ENCODE measurements at regions not wholly inside any gene's neighbourhood (a gene's known extent, or its start where the extent isn't known, plus 50 kb on each side); places are given as distances from the start of the nearest gene placed in this dataset.
"Not testable (repeated sequence)": the region's sequence is repeated elsewhere in the genome, so short reads cannot be mapped to it uniquely, and the experiment has no call there.

DNA sequence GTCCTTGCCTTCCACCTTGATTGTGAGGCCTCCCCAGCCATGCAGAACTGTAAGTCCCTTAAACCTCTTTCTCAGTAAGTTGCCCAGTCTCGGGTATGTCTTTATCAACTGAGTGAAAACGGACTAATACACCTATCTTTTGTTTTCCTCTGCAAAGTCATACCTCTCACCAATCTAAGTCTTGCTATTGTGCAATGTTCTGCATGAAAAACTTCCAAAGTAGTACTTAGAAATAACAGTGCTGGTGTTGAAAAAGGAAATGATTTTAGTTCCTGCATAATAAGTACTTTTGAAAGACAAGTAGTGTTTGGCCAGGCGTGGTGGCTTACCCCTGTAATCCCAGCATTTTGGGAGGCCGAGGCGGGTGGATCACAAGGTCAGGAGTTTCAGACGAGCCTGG is 573.5 kb downstream of the ANKRD50 start:
- DNase-seq = no peak

DNA sequence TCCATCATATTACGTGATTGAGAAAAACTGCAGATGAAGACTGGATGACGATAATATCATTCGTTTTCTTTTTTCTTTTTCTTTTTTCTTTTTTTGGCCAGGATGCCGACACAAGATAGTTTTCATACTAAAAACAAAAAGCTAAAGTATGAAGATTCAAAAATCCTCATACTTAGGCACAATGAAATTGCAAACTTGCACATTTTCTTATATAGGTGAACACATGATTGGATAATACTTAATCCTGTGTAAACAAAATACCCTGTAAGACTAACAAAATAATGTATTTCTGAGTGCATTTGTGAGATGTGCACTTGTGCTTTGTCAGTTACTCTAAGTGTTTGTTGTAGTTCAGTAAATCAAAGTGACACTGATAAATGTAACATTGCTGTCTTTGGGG is 568.9 kb downstream of the ANKRD50 start:
- no peak for DNase-seq

DNA sequence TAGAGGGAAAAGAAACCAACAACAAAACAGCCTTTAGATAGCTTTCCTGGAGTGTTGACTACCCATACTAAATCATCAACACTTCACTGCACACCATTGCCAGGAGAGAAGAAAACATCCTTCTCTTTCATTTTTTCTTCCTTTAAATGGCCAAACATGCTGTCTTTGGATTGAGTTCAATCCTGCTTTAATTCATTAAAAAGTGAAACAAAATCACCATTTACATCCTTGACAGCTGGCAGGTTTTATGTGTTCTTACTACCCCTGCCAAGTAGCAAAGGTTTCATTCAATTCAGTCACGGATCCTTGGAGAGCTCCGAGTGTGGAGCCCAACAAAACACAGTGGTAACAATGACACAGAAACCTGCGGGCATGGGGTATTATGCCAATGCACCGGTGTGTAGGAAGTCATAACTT is 568.3 kb downstream of the ANKRD50 start:
- DNase-seq = no peak

DNA sequence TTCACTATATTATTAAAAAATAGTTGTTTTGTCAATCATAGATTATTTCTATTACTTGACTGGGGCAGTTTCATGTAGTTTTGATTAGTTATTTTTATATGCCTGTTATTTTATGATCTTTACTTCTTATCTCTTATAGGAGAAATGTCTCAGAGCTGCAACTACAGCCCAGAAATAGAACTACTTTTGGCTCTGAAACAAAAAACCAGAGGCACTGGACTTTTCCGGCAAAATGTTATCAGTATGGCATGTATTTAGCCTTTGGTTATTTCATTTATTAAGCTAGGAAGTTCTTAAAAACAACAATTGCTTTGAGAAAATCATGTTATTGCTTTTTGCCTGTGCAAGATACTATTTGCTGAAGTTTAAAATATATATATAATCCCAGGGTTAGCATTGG is 566.5 kb downstream of the ANKRD50 start:
- no peak for DNase-seq

- DNase-seq = no peak
These were observed 561.5 kb downstream of the ANKRD50 start for GRCh38 chr4:124151031-124151430.

DNA sequence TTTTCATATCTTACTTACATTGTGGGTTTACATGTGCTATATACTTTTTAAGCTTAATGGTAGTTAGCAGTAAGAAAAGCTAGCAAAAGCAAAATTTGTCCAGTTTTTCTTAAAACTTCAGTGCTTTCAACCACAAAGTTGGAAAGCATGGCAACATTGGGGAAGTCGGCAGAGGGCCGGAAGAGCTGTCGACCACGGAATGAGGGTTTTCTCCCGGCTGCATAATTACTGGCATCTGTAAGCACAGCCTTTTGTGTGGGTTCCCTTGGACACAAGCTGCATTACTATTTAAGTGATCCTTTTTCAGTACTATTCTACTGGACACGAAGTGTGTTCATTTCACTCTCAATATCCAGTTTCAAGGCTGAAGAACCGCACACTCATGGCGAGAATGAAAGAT is 560.4 kb downstream of the ANKRD50 start:
- DNase-seq = no peak

GRCh38 chr4:124155239-124155638 is 557.3 kb downstream of the ANKRD50 start:
- no peak for DNase-seq

- DNase-seq = no peak
These were observed 555.0 kb downstream of the ANKRD50 start for GRCh38 chr4:124157396-124158083.

DNA sequence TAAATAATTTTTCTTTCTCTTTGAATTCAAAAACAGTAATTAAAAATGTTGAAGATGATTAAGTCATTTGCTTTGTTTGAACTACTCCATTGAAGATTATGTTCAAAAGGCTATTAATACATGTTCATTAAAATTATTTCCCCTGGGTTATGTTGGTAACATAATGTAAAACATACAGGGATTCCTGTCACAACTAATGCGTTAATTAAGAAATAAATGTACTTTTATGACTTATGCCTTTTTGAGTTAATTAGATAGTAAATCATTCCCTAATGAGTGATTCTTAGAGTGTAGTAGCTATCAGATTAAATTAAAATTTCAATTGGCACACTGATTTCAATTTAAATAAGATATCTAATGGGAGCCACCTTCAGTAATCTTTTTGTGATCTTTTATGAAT is 549.1 kb downstream of the ANKRD50 start:
- no peak for DNase-seq

GRCh38 chr4:124167602-124168001 is 544.9 kb downstream of the ANKRD50 start:
- DNase-seq = no peak

DNA sequence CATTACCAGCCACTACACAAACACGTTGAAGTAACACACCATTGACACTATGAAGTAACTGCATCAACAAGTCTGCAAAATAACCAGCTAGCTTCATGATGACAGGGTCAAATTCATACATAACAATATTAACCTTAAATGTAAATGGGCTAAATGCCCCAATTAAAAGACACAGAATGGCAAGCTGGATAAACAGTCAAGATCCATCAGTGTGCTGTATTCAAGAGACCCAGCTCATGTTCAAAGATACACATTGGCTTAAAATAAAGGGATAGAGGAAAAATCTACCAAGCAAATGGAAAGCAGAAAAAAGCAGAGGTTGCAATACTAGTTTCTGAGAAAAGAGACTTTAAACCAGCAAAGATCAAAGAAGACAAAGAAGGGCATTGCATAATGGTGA is 543.0 kb downstream of the ANKRD50 start:
- DNase-seq = not testable (repeated sequence)

DNA sequence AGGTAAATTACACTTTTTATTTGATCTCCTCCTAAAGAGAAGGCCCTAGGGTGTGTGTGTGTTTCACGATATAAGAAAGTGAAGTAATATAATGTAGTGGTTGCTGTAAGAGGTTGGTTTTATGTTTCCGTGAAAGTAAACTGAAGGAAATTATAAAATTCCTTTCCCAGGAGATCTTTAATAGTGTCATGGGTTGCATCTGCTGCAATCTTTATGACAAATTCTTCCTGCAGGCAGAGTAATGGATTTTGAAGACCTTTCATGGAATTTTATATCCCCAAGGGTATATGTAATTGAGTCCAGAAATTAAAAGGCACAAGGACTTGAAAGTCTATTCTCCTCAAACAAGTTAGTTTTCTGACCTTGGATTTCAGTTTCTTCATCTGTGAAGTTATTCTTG is 538.6 kb downstream of the ANKRD50 start:
- no peak for DNase-seq

DNA sequence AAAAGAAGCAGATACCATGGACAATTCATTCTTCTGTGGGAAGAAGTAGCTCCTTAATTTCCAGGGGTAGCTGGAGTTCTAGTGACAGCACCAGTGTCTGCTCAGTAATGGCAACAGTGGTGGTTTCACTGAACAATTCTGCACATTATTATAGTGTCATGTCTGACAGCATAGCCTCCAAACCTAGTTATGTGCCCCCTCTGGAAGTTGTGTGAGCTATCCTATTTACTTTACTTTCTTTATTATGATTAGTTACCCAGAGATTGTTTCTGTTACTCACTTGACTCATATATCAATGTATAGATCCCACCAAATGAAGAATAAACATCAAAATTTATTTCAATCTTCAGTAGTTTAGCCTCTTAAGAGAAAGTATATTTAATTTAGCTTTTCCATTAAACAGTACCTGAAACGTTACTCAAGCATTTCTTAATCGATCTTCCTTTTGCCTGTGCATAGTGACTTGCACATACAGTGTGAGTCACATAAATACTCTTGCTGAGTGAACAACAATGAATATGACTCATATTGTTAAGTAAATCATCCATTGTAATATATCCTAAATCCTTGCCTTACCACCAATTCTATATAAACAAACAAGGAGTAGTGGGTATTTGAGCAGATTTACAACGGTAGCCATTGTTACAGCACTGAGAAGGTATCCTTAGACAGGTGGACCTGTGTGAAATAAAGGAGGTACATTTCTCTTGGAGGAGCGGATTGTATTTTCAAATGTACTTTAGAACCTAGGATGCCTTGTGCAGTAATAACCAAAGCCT is 534.7 kb downstream of the ANKRD50 start:
- no peak for DNase-seq

GRCh38 chr4:124178449-124179021 is 534.0 kb downstream of the ANKRD50 start:
- no peak for DNase-seq

DNA sequence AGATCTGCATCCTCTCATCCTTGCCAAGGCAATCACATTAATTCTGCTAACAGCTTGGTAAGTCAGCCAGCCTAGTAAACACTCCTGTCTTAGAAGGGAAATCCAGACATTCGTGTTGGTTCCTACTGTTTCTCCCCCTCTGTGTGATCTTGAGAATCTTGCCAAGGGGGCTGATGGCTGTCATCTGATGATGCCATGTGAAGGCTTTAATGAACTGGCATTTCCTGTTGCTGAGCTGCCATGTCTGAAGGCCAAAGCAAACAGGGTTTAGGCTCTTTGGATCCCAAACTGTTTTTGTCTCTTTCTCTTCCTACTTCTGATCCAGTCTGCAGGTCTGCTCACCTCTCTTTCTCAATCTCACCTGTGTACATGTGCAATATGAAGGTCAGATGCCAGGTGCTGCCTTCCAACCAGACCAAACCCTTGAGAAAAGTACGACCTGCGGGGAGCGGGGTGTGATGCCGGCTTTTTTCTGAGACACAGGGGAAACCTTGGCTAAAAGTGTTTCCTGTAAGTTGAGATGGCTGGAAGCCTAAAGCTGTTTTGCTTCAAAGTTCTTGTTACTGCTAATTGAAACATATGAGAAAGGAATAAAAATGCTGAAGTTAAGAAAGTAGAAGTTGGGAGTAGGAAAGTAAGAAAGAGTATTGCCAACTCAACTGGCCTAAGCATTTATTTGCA is 532.9 kb downstream of the ANKRD50 start:
- DNase-seq = no peak

DNA sequence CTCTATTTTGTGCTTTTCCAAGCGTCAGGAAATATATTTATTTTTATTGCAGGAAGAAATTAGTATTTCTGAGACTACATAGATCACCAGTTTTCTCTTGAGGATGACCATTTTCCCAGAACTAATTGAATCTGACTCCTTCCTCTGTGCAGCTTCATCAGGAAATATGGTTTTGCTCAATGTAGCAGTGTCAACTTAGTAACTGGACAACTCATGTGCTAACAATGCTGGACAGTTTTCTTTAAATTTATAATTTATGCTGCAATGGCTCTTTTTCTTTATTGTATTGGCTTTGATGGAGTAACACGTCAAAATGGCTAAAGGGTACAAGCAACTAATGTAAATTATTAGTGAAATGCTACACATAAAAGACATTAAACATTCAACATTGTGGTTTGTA is 531.5 kb downstream of the ANKRD50 start:
- no peak for DNase-seq

- DNase-seq = no peak
These were observed 529.3 kb downstream of the ANKRD50 start for GRCh38 chr4:124183231-124183630.

DNA sequence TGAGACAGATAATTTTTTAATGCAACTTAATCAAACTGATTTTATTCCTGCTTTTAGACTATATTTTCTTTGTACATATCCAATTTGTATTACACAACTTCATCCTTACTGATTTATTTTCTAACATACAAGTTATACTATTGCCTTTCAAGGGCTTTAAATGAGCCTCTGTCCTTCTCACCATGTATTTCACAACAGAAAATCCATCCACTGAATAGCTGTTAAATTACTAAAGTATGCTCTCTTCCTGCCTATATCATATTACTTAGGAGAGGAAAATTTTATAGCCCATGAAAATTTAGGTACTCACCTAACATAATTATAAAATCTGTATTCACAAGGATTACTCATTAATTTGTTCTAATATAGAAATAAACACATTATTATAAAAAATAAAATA is 528.6 kb downstream of the ANKRD50 start:
- DNase-seq = no peak

- DNase-seq = no peak
These were observed 527.7 kb downstream of the ANKRD50 start for GRCh38 chr4:124184792-124185191.

- DNase-seq = no peak
These were observed 523.9 kb downstream of the ANKRD50 start for GRCh38 chr4:124188595-124188994.

DNA sequence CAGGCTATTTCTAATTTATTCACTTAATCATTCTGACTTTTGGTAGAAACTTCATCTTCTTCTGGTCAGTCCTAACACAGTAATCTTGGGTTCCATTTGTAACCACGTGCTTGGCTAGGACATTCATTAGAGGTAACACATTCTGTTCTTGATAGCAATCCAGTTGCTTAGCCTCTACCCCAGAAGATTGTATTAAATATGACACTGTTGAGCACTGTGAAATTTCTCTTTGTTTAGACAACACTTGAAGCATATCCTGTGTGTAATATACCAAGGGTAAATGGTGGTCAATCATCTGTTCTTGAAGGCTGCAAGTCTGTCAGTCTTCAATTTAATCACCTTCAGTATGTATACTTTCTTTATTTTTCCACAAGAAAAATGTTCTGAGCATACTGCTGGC is 523.0 kb downstream of the ANKRD50 start:
- DNase-seq = no peak

- DNase-seq = no peak
These were observed 521.2 kb downstream of the ANKRD50 start for GRCh38 chr4:124191329-124191728.

- no peak for DNase-seq
These were observed 520.0 kb downstream of the ANKRD50 start for GRCh38 chr4:124192544-124192943.

DNA sequence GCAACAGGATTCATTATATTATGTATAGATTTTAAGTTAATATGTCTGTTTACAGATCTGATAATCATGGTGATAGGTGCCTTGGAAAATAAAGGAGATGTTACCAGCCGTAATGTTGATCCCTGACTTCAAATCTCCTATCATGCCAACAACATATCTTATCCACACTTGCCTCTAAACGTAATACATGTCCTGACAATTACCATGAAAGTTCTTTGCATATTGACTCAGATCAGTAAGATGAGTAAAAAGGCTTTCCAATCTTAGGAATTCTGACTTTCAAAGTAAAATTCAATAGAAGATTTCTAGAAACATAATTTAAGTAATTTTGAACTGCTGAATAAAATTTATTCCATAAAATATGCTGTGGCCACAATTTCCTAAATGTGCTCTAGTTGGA is 513.3 kb downstream of the ANKRD50 start:
- no peak for DNase-seq

Measured in activated CD8-positive, alpha-beta memory T cell treated with anti-CD3 and anti-CD28 coated beads, Interleukin-2, amount 50 U/mL, for 48 hours (primary cell).